ENCODE measurements at regions not wholly inside any gene's neighbourhood (a gene's known extent, or its start where the extent isn't known, plus 50 kb on each side); places are given as distances from the start of the nearest gene placed in this dataset.
"Not testable (repeated sequence)": the region's sequence is repeated elsewhere in the genome, so short reads cannot be mapped to it uniquely, and the experiment has no call there.

DNA sequence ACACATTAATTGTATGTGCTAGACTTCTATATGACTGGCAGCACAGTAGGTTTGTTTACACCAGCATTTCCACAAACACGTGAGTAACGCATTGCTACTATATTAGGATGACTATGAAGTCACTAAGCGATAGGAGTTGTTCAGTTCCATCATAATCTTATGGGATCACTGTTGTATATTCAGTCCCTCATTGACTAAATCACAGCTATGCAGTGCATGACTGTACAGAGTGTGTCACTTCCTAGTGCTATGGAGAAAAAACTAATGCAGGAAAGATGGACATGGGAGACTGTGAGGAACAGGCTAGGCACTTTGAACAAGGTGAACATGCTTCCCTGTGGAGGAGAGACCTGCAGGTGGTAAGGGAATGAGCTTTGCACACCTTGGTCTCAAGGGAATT, 259.8 kb downstream of the NUAK1 start:
- Mint-ChIP-seq H3K36me3 (ENCODE audit: low read depth) (no peaks in the 10 kb centered on the region), H3K27me3 (ENCODE audit: low read depth, poor library complexity) (peaks cover 8% of the 10 kb centered on the region), H3K27ac (no peak overlapping the region), H3K4me3 (no peak overlapping the region), H3K9me3 (no peaks in the 10 kb centered on the region), H3K4me1 (peaks cover 4% of the 10 kb centered on the region)
- TF ChIP-seq CTCF (IDR thresholded peaks at IDR 0.05): no peak
- DNase-seq: no peak

GRCh38 chr12:105880824-105881388, 257.8 kb downstream of the NUAK1 start:
- Mint-ChIP-seq H3K27ac (no peak overlapping the region), H3K27me3 (ENCODE audit: low read depth, poor library complexity) (peaks cover 5% of the 10 kb centered on the region), H3K4me1 (peaks cover 4% of the 10 kb centered on the region), H3K36me3 (ENCODE audit: low read depth) (peaks cover 5% of the 10 kb centered on the region), H3K9me3 (peaks cover 12% of the 10 kb centered on the region), H3K4me3 (no peak overlapping the region)
- no peak for TF ChIP-seq CTCF (IDR thresholded peaks at IDR 0.05)
- DNase-seq: no peak

GRCh38 chr12:105882404-105882803, 256.4 kb downstream of the NUAK1 start:
- no peak overlapping the region for H3K27ac Mint-ChIP-seq
- DNase-seq: no peak

DNA sequence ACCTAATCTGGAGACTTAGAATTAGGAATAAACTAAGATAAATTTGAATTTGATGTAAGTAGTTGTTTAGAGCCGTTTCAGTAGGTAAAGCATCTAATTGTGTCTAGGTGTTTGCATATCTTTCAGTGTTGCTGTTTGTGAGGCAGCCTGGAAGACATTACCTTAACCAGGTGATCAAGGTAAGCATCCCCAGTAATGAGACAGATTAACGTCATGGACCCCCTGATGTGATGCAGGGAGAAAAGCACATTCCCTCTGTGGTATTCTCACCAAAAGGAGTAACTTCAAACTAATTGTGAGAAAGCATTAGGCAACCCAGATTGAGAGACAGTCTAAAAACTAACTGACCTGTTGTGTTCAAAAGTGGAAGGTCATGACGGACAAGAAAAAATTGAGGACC, 251.6 kb downstream of the NUAK1 start:
- peaks cover 17% of the 10 kb centered on the region for H3K9me3 Mint-ChIP-seq
- DNase-seq: no peak
- no peak overlapping the region for H3K4me3 Mint-ChIP-seq
- H3K36me3 Mint-ChIP-seq (ENCODE audit: low read depth): peaks cover 5% of the 10 kb centered on the region
- no peak for TF ChIP-seq CTCF (IDR thresholded peaks at IDR 0.05)
- H3K27me3 Mint-ChIP-seq (ENCODE audit: low read depth, poor library complexity): no peaks in the 10 kb centered on the region
- H3K4me1 Mint-ChIP-seq: no peaks in the 10 kb centered on the region
- H3K27ac Mint-ChIP-seq: no peak overlapping the region

More at GRCh38 chr12:105882404-105882803, 256.4 kb downstream of the NUAK1 start:
- Mint-ChIP-seq H3K9me3 (peaks cover 12% of the 10 kb centered on the region), H3K4me1 (peaks cover 4% of the 10 kb centered on the region), H3K4me3 (no peak overlapping the region), H3K36me3 (ENCODE audit: low read depth) (peaks cover 5% of the 10 kb centered on the region), H3K27me3 (ENCODE audit: low read depth, poor library complexity) (peaks cover 5% of the 10 kb centered on the region)
- no peak for TF ChIP-seq CTCF (IDR thresholded peaks at IDR 0.05)

DNA sequence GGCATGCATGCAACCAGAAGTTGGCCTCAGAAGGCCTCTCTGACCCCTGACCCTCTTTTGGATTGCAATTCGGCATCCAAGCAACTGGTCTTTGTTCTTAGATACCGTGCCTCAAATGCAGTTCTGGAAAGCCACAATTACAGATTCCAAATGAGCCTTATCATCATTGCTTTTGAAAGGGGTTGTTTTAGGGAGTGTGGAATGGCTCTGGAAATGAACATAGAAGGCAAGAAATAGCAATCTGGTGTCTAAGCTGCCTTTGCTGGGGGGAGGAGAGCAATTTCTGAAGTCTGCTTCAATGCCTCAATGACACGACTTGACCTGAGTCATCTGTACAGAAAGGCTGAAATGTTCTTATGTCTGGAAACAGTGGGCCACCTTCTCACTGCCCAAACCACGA, 250.1 kb downstream of the NUAK1 start:
- peaks cover 17% of the 10 kb centered on the region for H3K9me3 Mint-ChIP-seq
- H3K4me1 Mint-ChIP-seq: no peaks in the 10 kb centered on the region
- DNase-seq: no peak
- no peaks in the 10 kb centered on the region for H3K27me3 Mint-ChIP-seq (ENCODE audit: low read depth, poor library complexity)
- H3K27ac Mint-ChIP-seq: no peak overlapping the region
- TF ChIP-seq CTCF (IDR thresholded peaks at IDR 0.05): no peak
- H3K36me3 Mint-ChIP-seq (ENCODE audit: low read depth): peaks cover 5% of the 10 kb centered on the region
- H3K4me3 Mint-ChIP-seq: no peak overlapping the region

DNA sequence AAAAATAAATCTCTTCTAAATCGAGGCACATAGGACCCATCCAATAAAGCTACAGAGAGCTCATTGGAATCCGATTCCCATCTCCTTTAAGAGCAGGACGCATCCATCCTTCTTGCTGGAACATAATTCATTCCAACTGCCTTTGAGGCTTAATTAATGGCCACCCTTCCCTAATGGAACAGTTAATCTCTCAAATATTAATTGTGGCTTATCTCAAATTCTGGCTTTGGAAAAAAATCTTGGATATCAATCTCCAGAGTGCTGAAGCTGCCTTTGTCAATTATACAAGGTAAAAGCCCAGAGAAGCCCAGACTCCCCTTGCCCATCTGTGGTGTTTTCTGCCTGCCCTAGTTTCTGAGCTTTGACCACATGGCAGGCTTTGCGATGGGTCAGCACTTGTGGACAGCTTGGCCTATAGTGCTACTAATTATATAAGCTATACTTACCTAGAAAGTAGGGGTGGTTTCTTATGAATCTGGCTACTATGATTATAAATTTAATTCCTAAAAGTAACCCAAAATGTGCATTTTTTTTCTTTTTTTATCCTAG, 246.3 kb downstream of the NUAK1 start:
- Mint-ChIP-seq H3K36me3 (ENCODE audit: low read depth) (no peaks in the 10 kb centered on the region), H3K9me3 (peaks cover 12% of the 10 kb centered on the region), H3K27me3 (ENCODE audit: low read depth, poor library complexity) (peaks cover 4% of the 10 kb centered on the region), H3K4me1 (no peaks in the 10 kb centered on the region), H3K4me3 (no peak overlapping the region), H3K27ac (no peak overlapping the region)
- DNase-seq: no peak
- TF ChIP-seq CTCF (IDR thresholded peaks at IDR 0.05): no peak

DNA sequence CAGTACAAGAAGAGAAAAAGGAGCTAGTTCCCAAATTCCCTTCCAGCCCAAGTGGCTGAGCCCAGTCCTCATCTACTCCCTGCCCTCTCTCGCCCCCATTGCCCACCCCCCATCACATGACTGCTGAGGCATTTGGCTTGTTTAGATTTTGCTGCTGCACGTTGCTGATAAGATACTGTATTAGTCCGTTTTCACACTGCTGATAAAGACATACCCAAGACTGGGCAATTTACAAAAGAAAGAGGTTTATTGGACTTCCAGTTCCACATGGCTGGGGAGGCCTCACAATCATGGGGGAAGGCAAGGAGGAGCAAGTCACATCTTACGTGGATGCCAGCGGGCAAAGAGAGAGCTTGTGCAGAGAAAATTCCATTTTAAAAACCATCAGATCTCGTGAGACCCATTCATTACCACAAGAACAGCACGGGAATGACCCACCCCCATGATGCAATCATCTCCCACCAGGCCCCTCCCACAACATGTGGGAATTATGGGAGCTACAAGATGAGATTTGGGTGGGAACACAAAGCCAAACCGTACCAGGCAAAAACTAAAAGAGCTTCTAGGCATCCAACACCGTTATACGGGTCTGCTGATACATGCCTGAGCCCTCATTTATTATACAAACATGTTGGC, 243.4 kb downstream of the NUAK1 start:
- H3K27ac Mint-ChIP-seq; H3K4me1 Mint-ChIP-seq; H3K36me3 Mint-ChIP-seq (ENCODE audit: low read depth); H3K27me3 Mint-ChIP-seq (ENCODE audit: low read depth, poor library complexity); H3K4me3 Mint-ChIP-seq; DNase-seq; H3K9me3 Mint-ChIP-seq: not testable (repeated sequence)
